Stimulated activated CD8-positive, alpha-beta memory T cell treated with anti-CD3 and anti-CD28 coated beads, Interleukin-7, amount 100 ng/mL, for 24 hours (primary cell): ENCODE measurements at regions not wholly inside any gene's neighbourhood (a gene's known extent, or its start where the extent isn't known, plus 50 kb on each side); places are given as distances from the start of the nearest gene placed in this dataset.

Experiments
- DNase-seq: peaks from one replicate; pipeline ENCODE4 v3.0.0-alpha.2; 2020; ENCODE audit warnings: low read depth

DNA sequence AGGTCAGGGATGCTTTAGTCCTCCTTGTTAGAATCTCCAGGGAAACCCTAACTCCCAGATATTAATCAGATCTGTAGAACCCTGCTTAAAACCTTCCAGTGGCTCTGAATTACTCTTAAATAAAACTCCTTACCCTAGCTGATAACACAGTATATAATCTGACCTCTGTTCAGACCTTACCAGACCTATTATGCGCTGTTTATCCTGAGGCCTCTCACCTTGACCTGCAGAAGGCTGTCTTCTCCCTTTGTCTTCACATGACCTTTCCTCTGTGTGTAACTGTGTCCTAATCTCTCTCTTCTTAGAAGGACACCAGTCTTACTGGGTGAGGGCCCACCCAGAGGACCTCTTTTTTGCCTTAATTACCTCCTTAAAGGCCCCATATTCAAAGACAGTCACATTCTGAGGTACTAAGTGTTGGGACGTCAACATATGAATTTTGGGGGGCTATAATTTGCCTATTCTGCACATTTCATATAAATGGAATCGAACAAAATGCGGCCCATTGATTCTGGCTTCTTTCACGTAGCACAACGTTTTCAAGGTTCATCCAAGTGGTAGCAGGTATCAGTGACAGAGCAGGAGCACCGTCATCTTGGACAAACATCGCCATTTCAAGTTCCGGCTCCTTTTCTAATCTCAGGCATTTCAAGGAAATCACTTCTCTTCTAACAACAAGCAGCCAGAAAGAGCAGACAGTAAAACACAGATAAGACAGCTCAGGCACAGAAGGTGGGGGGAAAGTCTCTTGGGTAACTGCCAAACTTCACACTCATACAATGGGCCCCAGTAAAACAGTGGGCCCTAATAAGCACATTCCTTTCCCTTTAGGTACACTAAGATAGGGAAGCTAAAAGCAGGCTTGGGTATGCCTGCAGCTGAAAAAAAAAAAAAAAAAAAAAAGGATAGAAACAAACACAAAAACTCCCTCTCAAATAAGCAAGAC lies 200.2 kb upstream of the NUDT4 start:
- DNase-seq = no peak

DNA sequence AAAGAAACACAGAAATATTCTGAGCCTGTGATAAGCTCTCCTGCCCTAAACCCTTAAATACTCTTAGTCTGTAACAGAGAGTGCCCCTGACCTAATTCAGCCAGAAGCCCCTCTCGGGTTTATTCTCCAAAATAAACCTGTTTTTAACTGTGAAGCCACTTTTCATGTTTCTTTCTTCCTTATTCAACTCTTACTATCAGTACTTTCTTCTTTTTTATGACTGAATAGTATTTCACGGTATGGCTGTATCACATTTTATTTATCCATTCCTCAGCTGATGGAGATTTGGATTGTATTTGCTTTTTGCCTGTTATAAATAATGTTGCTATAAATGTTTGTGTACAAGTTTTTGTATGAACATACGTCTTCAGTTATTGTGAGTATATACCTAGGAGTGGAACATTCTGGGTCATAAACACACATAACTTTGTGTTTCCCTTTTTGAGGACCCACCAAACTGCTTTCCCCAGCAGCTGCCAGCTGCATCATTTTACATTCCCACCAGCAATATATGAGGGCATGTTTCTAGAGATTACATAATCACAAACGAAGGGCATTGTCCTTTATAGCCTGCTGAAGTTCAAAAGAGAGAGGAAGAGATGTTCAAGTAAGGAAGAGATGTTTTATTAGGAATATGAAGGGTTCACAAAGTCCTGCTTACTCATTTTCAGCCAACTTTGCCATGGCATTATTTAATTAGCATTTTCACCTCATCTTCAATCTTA lies 199.4 kb upstream of the NUDT4 start:
- DNase-seq = no peak

DNA sequence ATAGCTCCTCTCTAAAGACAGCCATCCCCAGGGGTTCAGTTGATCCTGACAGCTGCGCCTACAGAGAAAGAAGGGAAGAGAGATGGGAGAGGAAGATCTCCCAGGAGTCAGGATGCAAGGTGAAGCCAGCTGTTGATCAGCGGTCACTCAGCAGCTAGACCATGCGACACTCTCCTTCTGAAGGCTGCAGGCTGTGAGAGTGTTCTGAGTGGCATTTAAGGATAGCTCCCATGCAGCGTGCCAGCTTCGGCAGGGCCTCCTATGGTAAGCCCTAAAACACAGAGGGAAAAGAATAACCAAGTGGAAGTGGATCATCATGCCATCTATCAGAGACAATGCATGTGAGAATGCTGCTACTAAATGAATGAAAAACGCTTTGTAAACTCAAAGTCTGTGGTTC lies 197.9 kb upstream of the NUDT4 start:
- DNase-seq = no peak

DNA sequence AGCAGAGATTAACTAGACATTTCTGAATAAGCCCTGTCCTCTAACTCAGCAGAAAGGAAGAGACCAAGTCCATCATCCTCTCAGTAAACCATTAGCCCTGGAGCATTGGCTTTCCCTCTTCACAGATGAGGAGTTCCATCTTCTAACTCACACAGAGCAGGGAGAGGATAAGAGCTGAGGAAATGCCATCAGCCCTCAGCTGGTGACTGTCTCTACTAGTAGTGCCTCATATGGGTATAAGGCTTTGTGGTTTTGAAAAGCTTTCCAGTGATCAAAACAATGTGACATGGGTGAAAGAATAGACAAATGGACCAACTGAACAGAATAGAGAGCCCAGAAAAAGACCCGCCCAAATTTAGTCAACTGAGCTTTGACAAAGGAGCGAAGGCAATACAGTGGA lies 197.2 kb upstream of the NUDT4 start:
- no peak for DNase-seq

DNA sequence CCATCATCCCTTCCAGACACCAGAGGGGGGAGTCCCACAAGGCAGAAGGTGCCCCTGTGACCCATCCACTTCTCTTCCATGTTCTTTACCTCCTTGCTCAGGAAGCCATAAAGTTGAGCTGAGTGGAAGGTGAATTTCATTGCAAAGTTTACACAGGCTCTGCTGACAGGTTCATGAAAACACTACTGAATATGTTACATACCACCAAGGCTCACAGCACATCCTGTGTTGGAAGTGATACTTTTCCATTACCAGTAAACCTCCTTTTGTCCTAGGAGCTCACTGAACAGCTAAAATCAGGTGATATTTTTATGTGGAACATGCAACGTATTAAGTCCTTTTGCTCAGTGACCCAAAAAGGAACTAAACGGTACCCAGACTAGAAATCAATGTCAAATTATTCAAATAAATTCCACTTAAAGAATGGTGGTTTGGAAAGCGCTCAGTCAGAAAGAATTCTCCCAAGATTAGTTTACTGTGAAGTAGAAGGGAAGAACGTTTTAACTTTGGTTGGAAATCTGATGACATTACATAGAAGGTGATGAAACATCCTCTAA lies 196.2 kb upstream of the NUDT4 start:
- no peak for DNase-seq

DNA sequence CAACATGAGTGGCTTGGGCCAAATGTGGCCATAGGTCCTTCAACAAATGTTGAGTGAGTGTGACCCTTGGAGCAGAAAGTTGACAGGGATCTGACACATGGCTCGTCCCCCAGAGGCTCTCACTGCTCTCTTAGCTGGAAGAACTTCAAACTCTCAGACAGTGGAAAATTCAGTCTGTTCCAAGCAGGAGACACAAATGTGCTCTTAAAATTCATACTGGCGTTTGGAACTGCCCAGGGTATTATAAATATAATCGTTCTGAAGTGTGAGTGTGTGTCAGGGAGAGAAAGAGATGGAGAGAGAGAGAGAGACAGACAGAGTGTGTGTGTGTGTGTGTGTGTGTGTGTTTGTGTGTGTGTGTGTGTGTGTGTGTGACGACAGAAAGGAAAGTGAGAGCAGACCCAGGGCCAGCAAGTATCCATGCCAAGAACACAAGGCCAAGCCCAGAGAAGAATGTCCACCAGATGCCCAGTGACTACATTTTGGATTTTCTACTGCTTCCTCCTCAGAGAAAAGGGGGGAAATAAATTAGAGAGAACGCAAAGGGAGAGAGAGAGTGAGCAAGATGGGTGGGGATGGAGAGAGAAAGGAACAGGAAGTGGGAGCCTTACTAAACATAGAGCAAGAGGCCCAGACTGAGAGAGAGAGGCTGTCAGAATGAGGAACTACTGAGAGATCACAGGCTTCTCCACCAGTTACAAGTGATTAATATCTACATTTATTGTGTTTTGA lies 193.6 kb upstream of the NUDT4 start:
- no peak for DNase-seq

DNA sequence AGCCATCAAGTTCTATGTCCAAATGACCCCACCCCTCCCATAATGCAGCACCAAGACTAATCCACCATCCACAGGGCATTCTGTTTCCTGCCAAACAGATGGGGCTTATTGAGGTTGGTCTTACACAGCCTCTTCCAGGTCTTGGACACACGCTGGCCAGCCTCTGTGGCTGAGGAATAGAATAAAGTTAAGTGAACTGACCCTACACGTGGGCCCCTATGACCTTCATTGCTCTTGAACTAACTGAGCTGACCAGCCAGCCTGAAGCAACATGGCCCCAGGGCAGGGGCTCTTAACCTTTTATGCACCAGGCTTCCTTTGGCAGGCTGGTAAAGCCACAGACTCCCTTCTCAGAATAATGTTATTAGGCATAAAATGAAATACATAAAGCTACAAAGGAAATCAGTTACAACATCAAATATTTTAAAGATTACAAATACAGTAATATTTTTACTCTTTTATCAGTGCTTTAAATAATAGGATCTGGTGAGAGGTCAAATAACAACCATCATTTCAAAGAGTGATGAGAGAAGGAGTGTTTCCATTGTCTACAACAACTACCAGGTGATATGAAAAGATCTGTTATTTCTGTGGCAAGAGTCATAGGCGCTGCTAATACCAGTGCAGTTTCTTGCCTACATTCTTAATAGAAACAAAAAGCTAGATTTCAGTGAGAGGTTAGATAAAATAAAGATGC lies 192.9 kb upstream of the NUDT4 start:
- DNase-seq = no peak

DNA sequence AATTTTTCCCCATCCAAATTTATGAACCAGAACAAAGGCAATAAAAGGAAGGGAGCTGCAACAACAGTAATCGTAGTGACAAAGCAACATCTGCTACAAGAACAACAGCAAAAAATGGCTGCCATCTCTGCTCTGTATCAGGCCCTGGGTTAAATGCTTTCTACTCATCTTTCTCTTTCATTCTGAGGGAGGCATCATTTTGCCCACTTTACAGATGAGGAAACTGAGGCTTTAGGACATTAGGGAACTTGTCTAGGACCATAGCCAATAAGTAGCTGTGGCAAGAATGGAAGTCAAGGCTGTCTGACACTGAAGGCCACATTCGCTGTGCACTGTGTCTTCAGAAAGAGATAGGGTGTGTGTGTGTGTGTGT lies 192.4 kb upstream of the NUDT4 start:
- DNase-seq = no peak

DNA sequence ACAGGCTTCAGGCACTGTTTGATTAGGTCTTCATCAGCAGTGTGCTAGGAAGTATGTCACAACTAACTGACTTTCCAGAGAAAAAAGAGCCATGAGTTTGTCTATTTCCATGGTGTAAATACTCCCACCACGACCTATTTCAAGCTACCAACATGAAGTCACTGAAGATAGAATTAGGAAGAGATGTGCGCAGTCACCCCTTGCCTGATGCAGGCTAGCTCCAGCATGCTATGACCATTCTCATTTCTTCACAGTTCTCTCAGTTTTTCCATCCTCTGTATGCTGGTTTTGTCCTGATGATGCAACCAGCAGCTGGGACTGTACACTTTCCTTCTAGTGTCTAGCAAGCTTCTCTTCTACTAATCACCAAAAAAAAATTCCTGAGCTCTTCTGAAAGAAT lies 191.6 kb upstream of the NUDT4 start:
- DNase-seq = no peak

DNA sequence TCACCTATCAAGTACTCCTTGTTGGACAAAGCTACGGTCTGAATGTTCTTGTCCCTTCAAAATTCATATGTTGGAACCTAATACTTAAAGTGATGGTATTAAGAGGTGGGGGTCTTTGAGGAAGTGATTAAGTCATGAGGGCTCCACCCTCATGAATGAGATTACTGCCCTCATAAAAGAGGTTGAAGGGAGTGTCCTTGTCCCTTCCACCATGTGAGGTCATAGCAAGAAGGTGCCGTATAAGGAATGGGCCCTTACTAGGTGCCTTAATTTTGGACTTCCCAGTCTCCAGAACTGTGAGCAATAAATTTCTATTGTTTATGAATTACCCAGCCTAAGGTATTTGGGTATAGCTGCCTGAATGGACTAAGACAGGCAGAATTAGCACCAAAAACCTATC lies 191.1 kb upstream of the NUDT4 start:
- DNase-seq = no peak

DNA sequence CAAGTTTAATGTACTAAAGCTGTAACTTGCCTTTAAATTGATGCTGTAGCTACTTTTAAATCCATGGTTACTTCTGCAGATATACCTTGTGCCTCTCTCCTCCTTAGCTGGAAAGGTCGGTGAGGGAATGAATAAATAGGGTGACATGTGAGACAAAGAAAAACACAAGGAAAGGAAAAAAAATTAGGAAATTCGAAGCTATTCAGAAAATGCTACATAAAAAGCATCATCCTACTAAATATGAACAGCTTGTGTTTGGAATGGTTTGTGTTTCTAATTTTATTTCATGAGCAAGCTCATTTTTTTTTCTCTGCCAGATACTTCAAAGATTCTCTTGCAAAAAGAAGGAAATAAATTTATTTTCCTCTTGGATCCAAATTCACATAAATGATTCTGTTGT lies 186.3 kb upstream of the NUDT4 start:
- DNase-seq = no peak

DNA sequence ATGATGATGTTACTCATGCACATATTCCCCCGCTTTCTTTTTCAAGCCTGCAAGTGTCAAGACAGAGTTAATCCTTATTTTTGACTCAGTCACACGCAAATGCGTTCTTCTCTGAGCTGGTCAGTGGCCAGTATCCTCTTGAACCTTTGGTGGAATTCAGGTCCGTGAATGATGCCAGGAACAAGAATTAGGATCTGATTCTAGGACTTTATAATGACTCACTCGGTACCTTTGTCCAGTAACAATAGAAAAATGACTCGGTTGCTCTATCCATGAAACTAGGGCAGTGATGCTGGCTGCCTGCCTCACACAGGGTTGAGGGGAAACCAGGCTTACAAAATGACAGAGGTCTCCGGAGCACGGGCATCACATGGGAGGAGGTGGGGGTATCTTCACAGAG lies 185.8 kb upstream of the NUDT4 start:
- no peak for DNase-seq

DNA sequence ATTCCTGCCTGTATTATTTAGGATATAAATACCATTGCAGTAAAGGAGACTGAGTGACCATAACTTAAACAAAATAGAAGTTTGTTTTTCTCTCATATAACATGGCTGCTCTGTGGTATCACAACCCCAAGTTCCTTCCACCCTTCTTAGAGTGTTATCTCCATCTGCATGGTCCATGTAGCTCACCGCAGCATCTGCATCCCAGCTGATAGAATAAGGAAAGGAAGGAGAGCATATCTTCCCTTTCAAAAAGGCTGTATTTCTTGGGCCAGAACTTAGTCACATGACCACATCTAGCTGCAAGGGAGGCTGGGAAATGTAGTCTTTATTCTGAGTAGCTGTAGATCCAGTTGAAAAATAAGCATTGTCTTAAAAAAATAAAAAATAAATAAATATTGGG lies 184.8 kb upstream of the NUDT4 start:
- no peak for DNase-seq

DNA sequence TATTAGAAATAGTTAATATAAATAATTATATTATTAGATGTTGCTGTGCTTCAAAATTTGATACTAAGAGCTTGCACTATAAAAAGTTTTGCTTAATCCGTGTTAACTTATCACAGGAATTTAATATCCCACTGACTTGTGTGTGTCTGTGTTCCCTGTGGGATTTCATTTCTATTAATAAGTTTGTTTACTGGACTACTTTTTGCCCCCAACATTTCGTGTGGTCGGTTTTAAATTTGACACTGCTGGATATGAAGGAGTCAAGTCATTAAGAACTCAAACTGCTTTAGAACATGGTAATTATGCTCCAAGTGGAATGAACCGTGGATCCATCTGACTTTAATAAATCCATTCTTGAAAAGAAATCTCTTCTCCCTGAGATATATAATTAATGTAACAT lies 182.2 kb upstream of the NUDT4 start:
- no peak for DNase-seq

DNA sequence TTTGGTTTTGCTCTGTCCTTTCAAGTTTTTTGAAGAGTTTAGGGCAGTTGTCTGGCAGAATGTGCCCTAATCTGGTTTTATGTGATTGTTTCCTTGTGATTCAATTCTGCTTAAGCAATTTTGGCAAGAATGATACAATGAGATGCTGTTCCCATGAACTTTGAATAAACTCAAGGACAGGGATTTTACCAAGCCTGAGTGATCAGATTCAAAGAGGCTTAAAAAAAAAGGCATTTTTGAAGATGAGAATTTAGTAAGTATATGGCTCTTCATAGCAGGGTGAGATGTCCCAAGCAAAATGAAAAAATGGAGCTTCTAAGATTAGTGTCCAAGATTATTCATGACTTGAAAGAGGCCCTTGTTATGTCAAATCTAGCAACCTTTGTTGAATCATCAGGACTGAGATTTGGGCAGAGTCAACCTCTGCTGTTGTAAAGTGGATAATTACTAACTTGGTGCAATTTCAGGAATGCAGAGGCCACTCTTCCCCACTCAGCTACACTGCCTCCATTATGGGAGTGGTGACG lies 180.6 kb upstream of the NUDT4 start:
- DNase-seq = no peak

DNA sequence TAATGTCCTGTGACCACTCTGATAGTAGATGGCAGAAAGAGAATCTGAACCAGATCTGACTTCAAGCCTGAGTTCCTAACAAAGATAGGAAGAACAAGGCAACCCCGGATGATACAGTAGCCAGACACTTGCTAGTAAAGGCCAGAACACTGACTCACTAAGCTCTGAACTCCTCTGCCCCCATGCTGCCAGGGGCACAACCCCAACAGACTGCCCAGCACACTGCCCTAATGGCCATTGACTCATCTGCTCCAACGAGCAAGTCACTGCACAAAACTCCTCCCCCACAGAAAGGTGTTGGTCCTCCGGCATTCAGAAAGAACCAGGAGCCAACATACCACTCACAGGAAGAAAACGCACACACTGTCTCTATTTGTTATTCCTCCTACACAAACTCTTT lies 179.6 kb upstream of the NUDT4 start:
- no peak for DNase-seq

DNA sequence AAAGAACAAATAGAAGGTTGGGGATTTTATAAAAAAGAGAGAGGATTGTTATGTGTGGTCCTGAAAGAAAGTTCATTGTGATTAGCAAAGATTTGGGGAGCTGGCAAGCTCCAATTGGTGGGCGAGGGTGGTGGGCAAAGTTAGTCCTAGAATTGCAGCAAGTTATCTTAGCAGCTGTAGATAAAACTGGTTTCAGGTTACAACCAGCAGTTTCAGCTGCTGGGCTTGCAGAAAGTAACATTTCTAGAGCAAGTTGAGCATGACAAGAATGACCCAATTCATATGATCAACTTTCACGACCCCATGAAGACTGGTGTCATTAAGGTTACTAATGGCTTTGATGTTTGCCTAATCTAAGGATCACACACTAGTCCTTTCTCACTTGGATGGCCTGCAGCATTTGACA lies 177.9 kb upstream of the NUDT4 start:
- DNase-seq = no peak

DNA sequence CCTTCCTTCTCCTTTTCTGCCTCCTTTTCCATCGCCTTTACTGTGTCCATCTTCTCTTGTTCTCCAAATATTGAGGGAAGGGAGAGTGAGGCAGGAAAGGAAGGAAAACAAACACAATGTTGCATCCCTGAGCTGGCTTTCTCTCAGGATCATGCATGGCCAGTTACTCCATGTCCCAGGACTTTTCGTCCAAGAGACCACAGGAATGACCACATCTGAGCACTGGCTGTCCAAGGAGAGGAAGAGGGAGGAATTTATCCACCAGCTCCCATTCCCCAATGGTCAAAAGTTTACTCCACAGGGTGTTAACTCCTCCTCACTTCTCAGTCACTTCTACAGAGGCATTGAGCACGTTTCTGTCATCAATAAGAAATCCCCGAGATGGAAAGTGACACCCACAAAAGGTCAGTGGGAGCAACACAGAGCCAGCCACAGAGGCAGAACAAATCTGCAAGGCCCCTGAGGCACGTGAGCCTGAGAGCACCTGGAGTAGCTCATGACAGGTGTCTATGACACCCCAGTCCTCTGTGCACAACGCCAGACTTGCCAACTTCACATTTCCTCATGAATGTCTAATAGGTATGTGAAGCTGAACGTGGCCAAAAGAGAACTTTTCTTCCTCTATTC lies 177.3 kb upstream of the NUDT4 start:
- no peak for DNase-seq

DNA sequence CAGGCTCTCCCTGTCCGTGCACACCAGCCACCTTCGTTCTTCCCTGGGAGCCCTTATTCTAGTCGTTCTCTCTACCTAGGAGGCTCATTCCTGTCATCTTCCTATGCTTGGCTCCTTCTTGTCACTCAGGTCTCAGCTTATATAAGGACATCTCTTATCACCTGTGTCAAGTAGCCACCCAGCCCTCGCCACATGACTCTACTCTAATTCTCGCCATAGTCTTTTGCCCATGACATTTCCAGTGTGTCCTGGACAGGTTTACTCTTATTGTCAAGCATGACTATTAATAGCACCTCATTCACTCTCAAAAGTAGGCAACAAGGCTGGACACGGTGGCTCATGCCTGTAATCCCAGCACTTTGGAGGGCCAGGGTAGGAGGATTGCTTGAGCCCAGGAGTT lies 175.7 kb upstream of the NUDT4 start:
- no peak for DNase-seq

DNA sequence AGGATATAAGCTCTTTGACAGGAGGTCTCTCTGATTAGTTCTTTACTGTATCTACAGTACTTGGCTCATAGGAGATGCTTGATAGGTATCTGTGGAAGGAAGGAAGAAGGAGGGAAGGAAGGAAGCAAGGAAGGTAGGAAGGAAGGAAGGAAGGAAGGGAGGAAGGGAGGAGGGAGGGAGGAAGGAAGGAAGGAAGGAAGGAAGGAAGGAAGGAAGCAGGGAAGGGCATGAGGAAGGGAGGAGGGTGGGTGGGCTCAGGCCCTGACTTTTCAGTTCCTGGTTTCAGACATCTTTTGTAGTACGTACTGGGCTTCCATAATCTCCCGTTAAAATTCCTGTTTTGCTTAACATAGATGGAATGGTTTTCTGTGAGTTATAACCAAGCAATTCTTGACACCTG lies 175.0 kb upstream of the NUDT4 start:
- DNase-seq = no peak

DNA sequence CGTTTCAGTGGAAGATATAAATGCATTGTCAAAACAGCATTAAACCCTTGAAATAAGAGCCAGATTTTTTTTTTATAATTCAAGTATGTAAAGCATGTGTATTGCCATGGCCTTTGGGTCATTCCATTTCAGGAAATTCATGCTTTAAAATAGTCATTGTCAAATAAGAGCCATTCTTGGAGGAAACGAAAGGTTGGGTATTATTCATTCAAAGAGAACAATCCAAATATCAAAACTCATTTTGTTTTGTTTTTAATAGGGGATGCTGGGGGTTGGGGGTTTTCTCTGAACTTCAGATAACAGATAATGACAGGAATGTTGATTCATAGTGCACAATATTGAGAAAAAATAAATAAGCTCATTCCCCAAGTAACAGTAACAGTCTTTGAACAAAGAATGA lies 174.4 kb upstream of the NUDT4 start:
- DNase-seq = no peak
